ENCODE measurements at regions not wholly inside any gene's neighbourhood (a gene's known extent, or its start where the extent isn't known, plus 50 kb on each side); places are given as distances from the start of the nearest gene placed in this dataset.
A peak's percentile ranks its signal among the peaks of the same experiment; 100 is the strongest.
"Not testable (repeated sequence)": the region's sequence is repeated elsewhere in the genome, so short reads cannot be mapped to it uniquely, and the experiment has no call there.

GRCh38 chr12:24361877-24362580 is 412.6 kb upstream of the SOX5 start:
- DNase-seq (ENCODE audit: low read depth): no peak

GRCh38 chr12:24360907-24361306 is 411.4 kb upstream of the SOX5 start:
- peak; percentile 81 for DNase-seq (ENCODE audit: low read depth)

GRCh38 chr12:24360461-24360860 is 411.0 kb upstream of the SOX5 start:
- no peak for DNase-seq (ENCODE audit: low read depth)

- no peak for DNase-seq (ENCODE audit: low read depth)
These were observed 410.6 kb upstream of the SOX5 start for GRCh38 chr12:24360057-24360456.

GRCh38 chr12:24359418-24359817 is 409.9 kb upstream of the SOX5 start:
- DNase-seq (ENCODE audit: low read depth): no peak

GRCh38 chr12:24356240-24356804 is 406.9 kb upstream of the SOX5 start:
- DNase-seq (ENCODE audit: low read depth): no peak

- DNase-seq (ENCODE audit: low read depth): no peak
These were observed 402.9 kb upstream of the SOX5 start for GRCh38 chr12:24352363-24352762.

GRCh38 chr12:24349051-24349799 is 399.8 kb upstream of the SOX5 start:
- no peak for DNase-seq (ENCODE audit: low read depth)

GRCh38 chr12:24348180-24348579 is 398.7 kb upstream of the SOX5 start:
- DNase-seq (ENCODE audit: low read depth): not testable (repeated sequence)

GRCh38 chr12:24328261-24328660 is 378.8 kb upstream of the SOX5 start:
- no peak for DNase-seq (ENCODE audit: low read depth)

GRCh38 chr12:24325331-24325730 is 375.9 kb upstream of the SOX5 start:
- DNase-seq (ENCODE audit: low read depth): no peak

- no peak for DNase-seq (ENCODE audit: low read depth)
These were observed 358.4 kb upstream of the SOX5 start for GRCh38 chr12:24307716-24308335.

GRCh38 chr12:24307153-24307552 is 357.7 kb upstream of the SOX5 start:
- DNase-seq (ENCODE audit: low read depth): no peak

GRCh38 chr12:24306001-24306400 is 356.5 kb upstream of the SOX5 start:
- DNase-seq (ENCODE audit: low read depth): no peak

- DNase-seq (ENCODE audit: low read depth): no peak
These were observed 354.8 kb upstream of the SOX5 start for GRCh38 chr12:24304285-24304684.

- no peak for DNase-seq (ENCODE audit: low read depth)
These were observed 353.2 kb upstream of the SOX5 start for GRCh38 chr12:24302708-24303107.

- DNase-seq (ENCODE audit: low read depth): no peak
These were observed 348.0 kb upstream of the SOX5 start for GRCh38 chr12:24297516-24297915.

GRCh38 chr12:24293549-24293948 is 344.1 kb upstream of the SOX5 start:
- no peak for DNase-seq (ENCODE audit: low read depth)

GRCh38 chr12:24287963-24288362 is 338.5 kb upstream of the SOX5 start:
- DNase-seq (ENCODE audit: low read depth): no peak

GRCh38 chr12:24285448-24285847 is 336.0 kb upstream of the SOX5 start:
- peak; percentile 1 for DNase-seq (ENCODE audit: low read depth)

GRCh38 chr12:24281341-24281740 is 331.9 kb upstream of the SOX5 start:
- DNase-seq (ENCODE audit: low read depth): no peak

- DNase-seq (ENCODE audit: low read depth): no peak
These were observed 330.8 kb upstream of the SOX5 start for GRCh38 chr12:24280056-24280842.
